ENCODE measurements at regions not wholly inside any gene's neighbourhood (a gene's known extent, or its start where the extent isn't known, plus 50 kb on each side); places are given as distances from the start of the nearest gene placed in this dataset.

DNA sequence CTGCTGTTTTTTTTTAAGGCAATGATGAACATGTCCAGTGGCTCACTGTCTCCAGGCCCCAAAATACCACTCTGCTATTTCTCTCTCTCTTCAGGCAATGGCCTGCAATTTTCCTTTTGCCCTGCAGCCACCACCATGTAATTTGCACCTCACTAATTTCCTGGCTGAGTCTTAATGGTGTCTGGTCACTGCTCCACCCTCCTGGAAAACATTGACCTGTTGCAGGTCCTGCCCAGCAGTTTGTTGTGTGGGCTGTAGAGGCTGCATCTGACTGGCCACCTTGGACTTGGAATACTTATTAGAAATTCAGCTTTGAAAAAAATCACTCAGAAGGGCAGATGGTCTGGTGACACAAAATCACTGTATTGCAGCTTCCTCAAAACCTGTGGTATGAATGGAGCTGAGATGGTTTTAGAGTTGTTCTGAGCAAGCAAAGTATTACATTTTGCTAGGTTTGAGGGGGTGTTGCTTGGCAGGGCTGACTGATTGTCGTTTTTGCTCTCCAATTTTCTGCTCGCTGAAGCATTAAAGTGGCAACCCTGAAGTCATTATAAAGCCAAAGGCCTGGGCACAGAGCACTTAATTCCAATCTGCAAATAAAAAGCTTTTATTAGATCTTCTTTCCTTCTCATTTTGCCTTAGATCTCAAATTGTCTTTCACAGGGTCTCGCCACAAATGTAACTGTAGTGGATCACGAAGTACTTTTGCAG, 134.8 kb downstream of the TMEM174 start:
- H4K20me1 ChIP-seq (replicated peaks; ENCODE audit: control insufficient read depth, extremely low read depth, insufficient read depth, low read length), result no peaks in the 10 kb centered on the region
- FAIRE-seq (no peak), DNase-seq (ENCODE audit: low read depth, low spot score) (no peak)
- no peaks in the 10 kb centered on the region for H3K79me2 ChIP-seq (ENCODE audit: control insufficient read depth, insufficient read depth, low read length)
- peaks cover 87 to 100% of the 10 kb centered on the region in 2 experiments for H3K27me3 ChIP-seq (ENCODE audit: control insufficient read depth in 2 of 2, insufficient read depth in 2 of 2, low read length in 2 of 2)
- dilution Hi-C loops (cut with MboI; ENCODE audit: extremely low pct_ligation_motif_present, low sequenced_read_pairs) (no loop called here), intact Hi-C loops (cut with micrococcal nuclease) (no loop called here)
- no peak overlapping the region for H3K4me2 ChIP-seq (ENCODE audit: insufficient read depth, low read length)
- no peaks in the 10 kb centered on the region for H3K36me3 ChIP-seq (ENCODE audit: control insufficient read depth in 2 of 2, extremely low read depth in 1 of 2, insufficient read depth in 2 of 2, low read length in 2 of 2)
- POLR2A ChIA-PET, result no interaction called here
- no TSS peak for BruUV-seq (replicated peaks)
- CTCF ChIA-PET, result interaction anchor here (1.8 to 2.3 kb wide), 2 partner anchors 13 to 143 kb away, joined by 7 to 8 read pairs; no protein-coding TSS in a partner anchor
- H3K9me1 ChIP-seq (replicated peaks; ENCODE audit: control insufficient read depth, extremely low read depth, insufficient read depth, low read length), result no peaks in the 10 kb centered on the region
- TF ChIP-seq JUN (IDR thresholded peaks at IDR 0.05; ENCODE audit: borderline replicate concordance, insufficient read depth, insufficient read length, low read depth), result no peak
- TF ChIP-seq, protein P1, sequence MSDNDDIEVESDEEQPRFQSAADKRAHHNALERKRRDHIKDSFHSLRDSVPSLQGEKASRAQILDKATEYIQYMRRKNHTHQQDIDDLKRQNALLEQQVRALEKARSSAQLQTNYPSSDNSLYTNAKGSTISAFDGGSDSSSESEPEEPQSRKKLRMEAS (IDR thresholded peaks at IDR 0.05; ENCODE audit: insufficient read depth, insufficient read length), result no peak
- TF ChIP-seq, protein P2, sequence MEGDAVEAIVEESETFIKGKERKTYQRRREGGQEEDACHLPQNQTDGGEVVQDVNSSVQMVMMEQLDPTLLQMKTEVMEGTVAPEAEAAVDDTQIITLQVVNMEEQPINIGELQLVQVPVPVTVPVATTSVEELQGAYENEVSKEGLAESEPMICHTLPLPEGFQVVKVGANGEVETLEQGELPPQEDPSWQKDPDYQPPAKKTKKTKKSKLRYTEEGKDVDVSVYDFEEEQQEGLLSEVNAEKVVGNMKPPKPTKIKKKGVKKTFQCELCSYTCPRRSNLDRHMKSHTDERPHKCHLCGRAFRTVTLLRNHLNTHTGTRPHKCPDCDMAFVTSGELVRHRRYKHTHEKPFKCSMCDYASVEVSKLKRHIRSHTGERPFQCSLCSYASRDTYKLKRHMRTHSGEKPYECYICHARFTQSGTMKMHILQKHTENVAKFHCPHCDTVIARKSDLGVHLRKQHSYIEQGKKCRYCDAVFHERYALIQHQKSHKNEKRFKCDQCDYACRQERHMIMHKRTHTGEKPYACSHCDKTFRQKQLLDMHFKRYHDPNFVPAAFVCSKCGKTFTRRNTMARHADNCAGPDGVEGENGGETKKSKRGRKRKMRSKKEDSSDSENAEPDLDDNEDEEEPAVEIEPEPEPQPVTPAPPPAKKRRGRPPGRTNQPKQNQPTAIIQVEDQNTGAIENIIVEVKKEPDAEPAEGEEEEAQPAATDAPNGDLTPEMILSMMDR (IDR thresholded peaks at IDR 0.05; ENCODE audit: extremely low read depth in 1 of 2, insufficient read depth in 1 of 2, low read depth in 1 of 2, low read length in 2 of 2), result no peak
- TF ChIP-seq MYC (IDR thresholded peaks at IDR 0.05; ENCODE audit: low read depth, low read length), result no peak
- no peak overlapping the region for H3K9ac ChIP-seq (replicated peaks; ENCODE audit: extremely low read depth, insufficient read depth, low read length)
- H3K4me3 ChIP-seq (replicated peaks in 1 of 3; ENCODE audit: insufficient read depth in 1 of 3, low read depth in 1 of 3, low read length in 3 of 3), result no peak overlapping the region
- H2AFZ ChIP-seq (ENCODE audit: low read depth, low read length), result no peak overlapping the region
- H3K4me1 ChIP-seq (ENCODE audit: control insufficient read depth, extremely low read depth, insufficient read depth, low read length), result no peaks in the 10 kb centered on the region
- no peaks in the 10 kb centered on the region for H3K9me3 ChIP-seq (replicated peaks; ENCODE audit: control insufficient read depth, insufficient read depth, low read length)
- H3K27ac ChIP-seq (ENCODE audit: insufficient read depth, low read depth, low read length), result no peak overlapping the region
